ENCODE measurements at regions not wholly inside any gene's neighbourhood (a gene's known extent, or its start where the extent isn't known, plus 50 kb on each side); places are given as distances from the start of the nearest gene placed in this dataset.
A peak's percentile ranks its signal among the peaks of the same experiment; 100 is the strongest.

GRCh38 chr11:92484570-92484969, 260.0 kb downstream of the FAT3 start:
- no peak for FAIRE-seq

- no peak for FAIRE-seq
Measured at GRCh38 chr11:92489826-92490399, 265.3 kb downstream of the FAT3 start.

DNA sequence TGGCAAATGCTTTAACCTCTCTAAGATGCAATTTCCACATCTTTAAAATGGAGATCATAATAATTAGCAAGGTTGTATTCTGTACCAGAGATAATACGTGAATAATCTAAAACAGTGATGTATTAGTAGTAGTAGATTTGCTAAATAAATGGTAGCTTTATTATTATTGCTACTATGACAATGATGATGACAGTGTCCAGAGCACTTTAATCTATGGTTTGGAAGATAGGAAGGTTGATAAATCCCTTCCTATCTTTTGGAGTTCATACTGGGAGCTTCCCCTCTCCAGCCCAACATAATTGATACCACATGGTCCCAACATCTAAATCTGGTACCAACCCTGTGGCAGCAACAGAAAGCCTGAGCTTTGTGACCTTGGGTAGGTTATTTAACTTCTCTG, 267.8 kb downstream of the FAT3 start:
- FAIRE-seq, result no peak

GRCh38 chr11:92495107-92495793, 270.6 kb downstream of the FAT3 start:
- peak; percentile 17 for FAIRE-seq

- FAIRE-seq, result no peak
Measured at GRCh38 chr11:92500453-92500852, 275.8 kb downstream of the FAT3 start.

DNA sequence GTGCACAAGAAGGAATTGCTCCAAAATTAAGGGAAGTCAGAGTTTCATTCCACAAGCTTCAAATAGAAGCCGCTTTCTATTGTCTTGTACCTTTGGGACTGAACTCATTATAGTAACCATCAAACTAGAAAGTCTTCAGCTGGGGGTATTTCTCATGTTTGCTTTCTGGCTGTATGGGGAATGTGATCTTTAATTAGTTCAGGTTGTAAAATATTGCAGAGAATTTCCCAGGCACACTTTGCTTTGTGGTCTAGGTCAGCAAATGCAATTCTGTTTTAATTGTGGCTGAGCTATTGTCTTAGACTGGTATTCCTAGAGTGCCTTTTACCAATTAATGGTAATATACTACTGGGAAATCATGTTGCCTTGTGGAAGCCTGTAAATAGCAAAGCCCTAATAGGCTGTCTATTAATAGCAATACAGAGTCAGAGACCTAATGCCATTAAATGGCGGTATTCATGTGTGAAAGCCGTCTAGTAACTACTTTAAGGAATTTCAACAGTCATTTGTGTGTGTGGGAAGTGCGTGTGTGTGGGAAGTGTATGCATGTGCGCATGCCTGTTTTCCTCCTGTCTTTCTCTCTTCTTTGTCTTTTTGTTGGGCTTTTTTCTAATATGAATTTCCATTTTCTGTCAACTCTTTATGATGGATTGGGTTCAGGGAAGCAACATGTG, 276.6 kb downstream of the FAT3 start:
- FAIRE-seq, result no peak

DNA sequence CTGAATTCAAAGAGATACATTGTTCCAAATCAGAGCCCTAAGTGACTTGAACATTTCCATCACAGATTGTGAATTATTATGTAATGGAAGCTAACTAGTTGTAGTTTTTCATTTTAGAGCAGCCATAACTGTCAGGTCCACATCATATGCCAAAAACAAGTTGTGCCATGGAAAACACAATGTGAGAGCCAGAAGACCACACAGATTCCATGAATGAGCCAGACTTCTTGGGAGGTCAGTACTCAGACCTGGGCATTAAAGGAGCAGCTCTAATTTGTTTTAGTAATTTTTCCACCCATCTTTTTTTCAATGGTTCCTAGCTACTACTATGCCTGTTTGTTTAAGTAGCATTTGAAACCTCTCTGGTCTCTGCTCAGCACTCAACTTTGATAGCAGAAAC, 279.4 kb downstream of the FAT3 start:
- no peak for FAIRE-seq

- FAIRE-seq, result peak; percentile 13
Measured at GRCh38 chr11:92504534-92504933, 279.9 kb downstream of the FAT3 start.

DNA sequence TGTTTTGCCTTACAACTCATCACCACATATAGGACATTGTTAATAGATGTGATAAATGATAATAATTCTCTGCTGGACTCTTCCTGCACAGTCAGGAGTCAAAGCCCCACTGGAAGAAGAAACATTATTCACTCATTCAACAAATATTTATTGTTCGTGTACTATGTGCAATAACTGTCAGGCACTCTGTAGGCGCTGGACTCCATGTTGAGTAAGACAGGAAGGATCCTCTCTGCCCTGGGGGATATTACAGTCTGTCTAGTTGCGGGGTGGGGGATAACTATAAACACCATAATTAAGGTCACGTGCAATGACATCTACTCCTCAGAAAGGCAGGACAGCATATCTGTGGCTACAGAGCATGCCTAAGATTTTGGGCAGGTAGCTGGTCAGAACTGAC, 281.1 kb downstream of the FAT3 start:
- FAIRE-seq, result no peak

DNA sequence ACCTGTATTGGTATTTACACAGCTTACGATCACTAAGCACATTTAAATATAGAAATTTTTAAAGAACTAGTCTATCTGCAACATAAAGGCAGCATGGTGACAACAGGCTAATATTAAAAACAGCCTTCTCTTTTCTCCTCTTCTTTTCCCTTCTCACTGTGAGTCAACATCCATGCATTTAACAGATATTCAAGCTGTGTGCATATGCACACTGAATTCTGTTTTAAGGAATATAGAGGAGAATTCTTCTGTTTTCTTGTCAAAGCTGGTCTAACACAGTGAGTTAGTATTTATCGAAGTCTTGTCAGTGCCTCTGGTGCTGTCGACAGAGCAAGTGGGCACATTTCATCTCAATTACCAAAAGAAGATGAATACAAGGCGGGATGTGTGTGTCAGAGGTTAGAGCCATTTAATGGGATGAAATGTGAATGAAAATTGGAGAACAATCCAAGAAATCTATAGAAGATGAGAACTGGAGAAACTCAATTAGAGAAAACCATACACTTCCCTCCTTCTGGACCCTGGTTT, 282.3 kb downstream of the FAT3 start:
- no peak for FAIRE-seq

DNA sequence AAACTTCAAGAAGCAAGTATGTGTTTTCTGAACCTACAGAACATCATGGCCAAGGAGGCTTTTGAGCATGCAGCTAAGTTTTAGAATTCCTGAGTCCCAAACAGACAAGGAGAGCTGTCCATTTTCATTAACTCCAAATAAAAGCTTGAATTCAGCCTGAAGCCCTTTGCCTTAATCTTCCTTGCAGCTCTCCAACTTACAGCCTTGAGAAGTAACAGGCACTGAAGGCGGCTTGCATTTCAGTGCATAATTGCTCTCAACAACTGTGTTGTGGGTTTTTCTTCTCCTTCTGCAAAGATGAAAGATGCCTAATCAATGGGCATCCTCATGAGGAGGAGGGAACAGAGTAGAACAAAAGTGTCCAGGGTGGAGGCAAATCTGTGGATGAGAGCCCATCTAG, 286.0 kb downstream of the FAT3 start:
- no peak for FAIRE-seq

DNA sequence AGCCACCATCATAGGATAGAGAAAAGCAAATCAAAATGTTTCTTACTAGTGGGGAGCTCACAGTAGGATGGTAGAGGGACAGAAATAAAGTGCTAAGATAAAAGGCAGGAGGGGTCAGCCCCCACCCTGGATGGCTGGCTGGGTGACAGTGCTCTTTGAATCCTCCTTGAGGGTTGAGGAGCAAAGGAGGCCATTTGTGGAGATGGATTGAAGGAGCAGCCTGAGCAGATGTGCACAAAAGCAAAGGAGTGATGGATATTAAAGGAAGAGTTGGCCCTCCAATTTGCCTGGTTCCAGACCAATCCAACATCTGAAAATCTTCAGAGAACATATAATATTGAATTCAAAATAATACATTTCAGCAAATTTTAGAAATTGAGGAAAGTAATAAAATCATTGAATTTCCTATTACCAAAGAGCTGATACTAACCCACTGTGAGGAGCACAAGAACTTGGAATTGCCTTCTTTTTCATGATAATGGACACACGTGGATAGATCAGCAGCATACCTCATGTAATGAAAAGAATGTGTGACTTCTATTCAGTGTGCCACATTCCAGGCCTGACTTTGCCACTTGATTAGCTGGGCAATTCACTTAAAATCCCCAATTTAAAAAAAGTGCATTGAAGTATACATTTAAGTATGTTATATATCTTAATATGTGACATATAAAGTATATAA, 287.0 kb downstream of the FAT3 start:
- no peak for FAIRE-seq

DNA sequence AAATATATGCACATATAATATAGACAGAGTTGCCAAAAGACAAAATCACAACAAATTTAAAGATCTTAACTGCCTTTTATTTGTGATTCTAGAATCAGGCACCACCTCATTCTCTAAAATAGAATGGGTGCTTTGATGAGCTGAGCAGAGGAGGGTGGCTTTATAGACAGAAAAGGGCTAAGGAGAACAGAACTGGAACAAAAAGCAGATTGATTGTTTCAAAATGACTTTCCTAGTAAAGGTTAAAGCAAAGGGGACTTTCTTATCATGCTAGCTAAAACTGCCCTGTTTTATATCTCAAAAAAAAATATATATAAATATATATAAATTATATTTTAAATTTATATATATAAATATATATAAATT, 287.6 kb downstream of the FAT3 start:
- no peak for FAIRE-seq

DNA sequence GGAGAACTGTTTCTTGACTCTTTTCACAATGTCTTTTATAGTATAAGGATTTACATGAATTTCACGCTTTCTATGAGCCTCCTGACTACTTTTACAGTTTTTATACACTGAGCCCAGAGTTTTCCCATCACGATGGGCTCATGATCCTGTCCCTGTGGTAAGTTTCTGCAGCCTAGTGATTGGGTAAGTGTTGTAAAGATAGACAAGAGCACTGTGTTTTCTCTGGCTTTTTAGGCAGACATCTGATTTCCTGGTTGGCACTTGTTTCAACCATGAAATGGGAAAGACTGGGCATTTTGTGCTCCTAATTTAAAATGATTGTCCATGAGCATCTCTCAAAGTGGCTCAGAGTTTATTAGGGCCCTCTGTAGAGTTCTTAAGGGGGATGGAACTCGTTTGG, 299.0 kb downstream of the FAT3 start:
- no peak for FAIRE-seq

DNA sequence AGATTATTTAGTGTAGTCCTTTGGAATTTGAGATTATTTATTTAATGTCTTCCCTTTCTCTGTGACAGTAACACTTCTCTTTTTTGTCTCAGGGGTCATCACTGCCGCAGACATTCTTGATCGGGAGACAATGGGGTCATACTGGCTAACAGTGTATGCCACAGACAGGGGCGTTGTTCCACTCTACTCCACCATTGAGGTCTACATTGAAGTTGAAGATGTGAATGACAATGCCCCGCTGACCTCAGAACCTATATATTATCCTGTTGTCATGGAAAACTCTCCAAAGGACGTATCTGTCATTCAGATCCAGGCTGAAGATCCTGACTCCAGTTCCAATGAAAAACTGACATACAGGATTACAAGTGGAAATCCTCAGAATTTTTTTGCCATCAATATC, 299.9 kb downstream of the FAT3 start:
- FAIRE-seq, result no peak

DNA sequence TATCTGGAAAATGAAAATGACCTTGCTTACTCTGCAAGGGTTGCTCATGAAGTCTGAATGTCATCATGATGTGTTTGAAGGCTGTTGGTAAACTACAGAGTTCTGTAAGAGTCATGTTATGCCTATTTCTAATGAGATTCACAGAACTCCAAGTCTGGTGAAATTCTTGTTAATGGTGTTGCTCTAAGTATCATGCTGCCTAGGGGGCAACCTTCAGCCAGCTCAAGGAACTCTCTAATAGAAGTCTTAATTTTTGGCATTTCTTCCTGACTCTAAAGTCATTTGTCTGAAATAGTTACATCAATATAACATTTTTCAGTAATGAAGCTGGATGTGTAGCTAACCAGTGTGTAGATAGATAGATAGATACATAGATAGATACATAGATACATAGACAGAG, 302.8 kb downstream of the FAT3 start:
- no peak for FAIRE-seq

- no peak for FAIRE-seq
Measured at GRCh38 chr11:92528001-92528400, 303.4 kb downstream of the FAT3 start.

- no peak for FAIRE-seq
Measured at GRCh38 chr11:92531065-92531739, 306.6 kb downstream of the FAT3 start.

DNA sequence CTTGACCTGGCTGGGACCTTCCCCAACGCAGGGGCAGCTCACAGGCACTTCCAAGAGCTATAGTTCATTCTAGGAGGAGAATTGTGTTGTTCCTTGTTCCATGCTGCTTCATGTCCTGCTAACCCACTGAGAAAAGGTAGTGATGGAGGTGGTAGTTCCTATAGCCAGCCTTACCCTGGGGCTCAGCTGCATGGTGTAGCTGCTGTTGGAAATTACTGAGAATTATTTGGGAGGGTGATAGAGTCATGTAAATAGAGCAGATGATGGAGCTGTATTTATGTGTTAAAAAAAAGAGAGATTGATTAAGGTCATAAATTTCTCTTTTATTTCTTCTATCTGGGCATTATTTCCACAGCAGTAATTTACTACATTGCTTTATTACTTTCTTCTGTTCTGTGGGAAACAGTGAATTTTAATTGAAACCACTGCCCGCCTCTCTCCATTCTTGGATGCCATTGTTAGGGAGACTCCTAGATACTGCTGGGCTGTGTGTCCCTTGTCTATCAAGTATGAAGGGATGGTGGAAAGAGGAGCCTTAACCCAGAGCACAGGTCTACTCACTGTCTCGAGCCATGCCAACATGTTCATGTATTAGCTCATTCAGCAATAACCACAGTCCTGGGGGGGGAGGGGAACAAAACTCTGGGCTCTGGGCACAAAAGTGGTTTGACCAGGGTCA, 309.2 kb downstream of the FAT3 start:
- FAIRE-seq, result no peak

GRCh38 chr11:92536883-92537282, 312.3 kb downstream of the FAT3 start:
- FAIRE-seq, result no peak

DNA sequence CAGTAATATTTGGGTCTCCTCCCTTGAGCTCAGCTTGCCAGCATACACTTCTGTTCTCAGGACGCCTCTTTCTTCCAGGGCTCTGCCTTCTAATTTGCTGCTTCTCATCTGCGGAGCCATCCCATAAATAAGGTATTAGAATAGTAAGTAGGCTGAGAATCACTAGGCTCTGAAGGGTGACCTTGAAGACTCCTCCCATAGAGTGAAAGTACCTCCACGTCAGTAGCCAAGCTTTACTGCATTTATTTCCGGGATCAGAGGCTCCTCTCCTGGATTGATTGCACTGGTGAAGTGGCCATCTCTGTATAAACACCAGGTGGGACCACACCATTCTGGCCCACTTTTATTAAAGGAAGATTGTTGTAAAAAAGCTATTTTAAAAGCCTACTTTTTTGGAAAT, 315.5 kb downstream of the FAT3 start:
- FAIRE-seq, result no peak

DNA sequence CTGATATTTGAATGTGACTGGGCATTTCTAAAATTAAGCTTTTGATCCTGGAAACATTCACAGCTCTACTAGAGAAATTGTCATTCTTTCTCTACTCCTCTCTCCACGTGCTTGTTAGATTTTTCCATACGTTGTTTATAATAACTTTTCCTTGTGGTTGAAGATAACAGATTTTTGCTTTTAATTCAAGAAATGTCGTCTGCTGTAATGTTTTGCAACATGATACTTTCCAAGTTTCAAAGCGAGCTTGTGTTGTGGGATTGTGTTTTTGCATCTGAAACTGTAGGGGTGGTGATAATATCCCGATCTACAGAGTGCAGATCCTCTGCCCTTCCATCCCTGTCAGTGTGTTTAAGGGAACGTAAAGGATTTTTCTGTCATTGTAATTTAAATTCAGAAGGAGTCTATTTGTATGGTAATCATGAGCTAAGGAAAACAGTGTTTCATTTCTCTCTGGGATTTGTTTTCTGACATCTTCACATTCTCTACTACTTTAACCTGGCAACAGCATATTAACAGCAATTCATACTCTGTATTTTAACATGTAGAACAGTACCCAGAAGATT, 321.4 kb downstream of the FAT3 start:
- FAIRE-seq, result no peak
